C4-2B (cell line): ENCODE measurements at regions not wholly inside any gene's neighbourhood (a gene's known extent, or its start where the extent isn't known, plus 50 kb on each side); places are given as distances from the start of the nearest gene placed in this dataset.

Source experiments
- ZFX ChIP-seq: fragments of 450-650 bp; IDR thresholded peaks from 2 replicates; pipeline ENCODE4 v1.6.1; 2017
- TF ChIP-seq, protein P1 (sequence below): fragments of 450-650 bp; conservative IDR thresholded peaks from 2 replicates; pipeline ENCODE4 v1.5.1; 2017; ENCODE audit warnings: mild to moderate bottlenecking

DNA sequence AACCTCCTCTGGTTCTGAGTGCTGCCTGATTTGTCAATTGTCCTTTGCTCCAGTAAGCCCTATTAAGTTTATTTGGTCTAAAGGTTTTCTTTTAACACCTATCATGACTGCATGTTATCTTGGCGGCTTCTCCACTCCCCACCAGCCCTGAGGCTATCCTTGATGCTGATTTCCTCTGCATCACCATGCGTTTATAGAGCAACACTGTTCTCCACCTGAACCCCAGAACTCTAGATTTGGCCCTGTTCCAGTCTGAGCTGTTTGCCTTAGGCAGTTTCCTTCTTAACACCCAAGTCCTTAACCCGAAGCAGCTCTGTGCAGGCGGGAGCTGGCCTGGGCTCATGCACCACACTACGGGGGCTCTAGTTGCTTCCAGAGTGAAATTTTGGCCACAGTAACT, 98.2 kb upstream of the NPAS2 start:
- TF ChIP-seq, protein P1, sequence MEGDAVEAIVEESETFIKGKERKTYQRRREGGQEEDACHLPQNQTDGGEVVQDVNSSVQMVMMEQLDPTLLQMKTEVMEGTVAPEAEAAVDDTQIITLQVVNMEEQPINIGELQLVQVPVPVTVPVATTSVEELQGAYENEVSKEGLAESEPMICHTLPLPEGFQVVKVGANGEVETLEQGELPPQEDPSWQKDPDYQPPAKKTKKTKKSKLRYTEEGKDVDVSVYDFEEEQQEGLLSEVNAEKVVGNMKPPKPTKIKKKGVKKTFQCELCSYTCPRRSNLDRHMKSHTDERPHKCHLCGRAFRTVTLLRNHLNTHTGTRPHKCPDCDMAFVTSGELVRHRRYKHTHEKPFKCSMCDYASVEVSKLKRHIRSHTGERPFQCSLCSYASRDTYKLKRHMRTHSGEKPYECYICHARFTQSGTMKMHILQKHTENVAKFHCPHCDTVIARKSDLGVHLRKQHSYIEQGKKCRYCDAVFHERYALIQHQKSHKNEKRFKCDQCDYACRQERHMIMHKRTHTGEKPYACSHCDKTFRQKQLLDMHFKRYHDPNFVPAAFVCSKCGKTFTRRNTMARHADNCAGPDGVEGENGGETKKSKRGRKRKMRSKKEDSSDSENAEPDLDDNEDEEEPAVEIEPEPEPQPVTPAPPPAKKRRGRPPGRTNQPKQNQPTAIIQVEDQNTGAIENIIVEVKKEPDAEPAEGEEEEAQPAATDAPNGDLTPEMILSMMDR, result no peak
- no peak for TF ChIP-seq ZFX
